Loucy (cell line): ENCODE measurements at regions not wholly inside any gene's neighbourhood (a gene's known extent, or its start where the extent isn't known, plus 50 kb on each side); places are given as distances from the start of the nearest gene placed in this dataset.

Experiments
- H2AFZ ChIP-seq: fragments of 200-600 bp; sonication (generic); 2 replicates; pipeline ENCODE4 v1.6.0; 2016; ENCODE audit warnings: antibody characterized with exemption, mild to moderate bottlenecking, low read length, moderate library complexity
- H3F3A ChIP-seq: fragments of 200-600 bp; 2 replicates; pipeline ENCODE4 v1.6.0; 2016; ENCODE audit warnings: antibody characterized with exemption, low read depth, mild to moderate bottlenecking
- H3K27me3 ChIP-seq: fragments of 200-600 bp; sonication (generic); 2 replicates; pipeline ENCODE4 v1.6.1; 2014; ENCODE audit warnings: low read length, mild to moderate bottlenecking; ENCODE audit not compliant: insufficient read depth, poor library complexity, severe bottlenecking
- H3K36me3 ChIP-seq: fragments of 200-600 bp; sonication (generic); 2 replicates; pipeline ENCODE4 v1.6.1; 2016; ENCODE audit warnings: low read length; ENCODE audit not compliant: insufficient read depth
- H3K4me1 ChIP-seq: fragments of 200-600 bp; sonication (generic); 2 replicates; pipeline ENCODE4 v1.5.1; 2014; ENCODE audit warnings: low read length, mild to moderate bottlenecking; ENCODE audit not compliant: insufficient read depth, poor library complexity, severe bottlenecking
- H3K4me2 ChIP-seq: fragments of 200-600 bp; sonication (generic); 2 replicates; pipeline ENCODE4 v1.6.0; 2014; ENCODE audit warnings: antibody characterized with exemption, low read length, low read depth, mild to moderate bottlenecking; ENCODE audit not compliant: poor library complexity, severe bottlenecking
- H3K4me3 ChIP-seq: fragments of 200-600 bp; sonication (generic); 2 replicates; pipeline ENCODE4 v1.5.1; 2014; ENCODE audit warnings: low read length, mild to moderate bottlenecking, mixed read lengths; ENCODE audit not compliant: poor library complexity, severe bottlenecking
- H3K79me2 ChIP-seq: fragments of 200-600 bp; sonication (generic); 2 replicates; pipeline ENCODE4 v1.6.1; 2014; ENCODE audit warnings: low read length; ENCODE audit not compliant: insufficient read depth
- H3K9ac ChIP-seq: fragments of 200-600 bp; sonication (generic); 2 replicates; pipeline ENCODE4 v1.6.0; 2014; ENCODE audit warnings: mild to moderate bottlenecking, low read depth, low read length, moderate library complexity; ENCODE audit not compliant: poor library complexity, severe bottlenecking
- H3K9me2 ChIP-seq: fragments of 200-600 bp; sonication (generic); replicated peaks from 2 replicates; pipeline ENCODE4 v1.6.1; 2016; ENCODE audit warnings: low read depth, low read length, mixed read lengths
- H3K9me3 ChIP-seq: fragments of 200-600 bp; sonication (generic); 2 replicates; pipeline ENCODE4 v1.6.1; 2014; ENCODE audit warnings: mild to moderate bottlenecking, antibody characterized with exemption, low read length, low read depth; ENCODE audit not compliant: insufficient read depth
- H4K20me1 ChIP-seq: fragments of 200-600 bp; sonication (generic); 2 replicates; pipeline ENCODE4 v1.6.0; 2014; ENCODE audit warnings: antibody characterized with exemption, low read length, mild to moderate bottlenecking; ENCODE audit not compliant: insufficient read depth, poor library complexity, severe bottlenecking
- CTCF ChIP-seq: fragments of 200-600 bp; sonication (generic); conservative IDR thresholded peaks from 2 replicates; pipeline ENCODE4 v1.5.1; 2014; ENCODE audit warnings: mild to moderate bottlenecking, antibody characterized with exemption, low read length
- EZH2phosphoT487 ChIP-seq: fragments of 200-600 bp; IDR thresholded peaks from 2 replicates; pipeline ENCODE4 v1.6.1; 2018; ENCODE audit warnings: antibody characterized with exemption, mild to moderate bottlenecking, moderate library complexity, borderline replicate concordance

GRCh38 chr6:65814071-65814470, 107.0 kb upstream of the EYS start:
- H3K4me1 ChIP-seq, result no peaks in the 10 kb centered on the region
- no peaks in the 10 kb centered on the region for H3K79me2 ChIP-seq
- no peaks in the 10 kb centered on the region for H3K27me3 ChIP-seq
- H3K9ac ChIP-seq, result no peak overlapping the region
- peaks cover 3% of the 10 kb centered on the region for H4K20me1 ChIP-seq
- no peak overlapping the region for H2AFZ ChIP-seq
- TF ChIP-seq EZH2phosphoT487 (no peak), CTCF (no peak)
- no peaks in the 10 kb centered on the region for H3K36me3 ChIP-seq
- H3F3A ChIP-seq, result no peaks in the 10 kb centered on the region
- no peaks in the 10 kb centered on the region for H3K9me2 ChIP-seq
- H3K9me3 ChIP-seq, result no peaks in the 10 kb centered on the region
- H3K4me2 ChIP-seq, result no peak overlapping the region
- H3K4me3 ChIP-seq, result no peak overlapping the region

DNA sequence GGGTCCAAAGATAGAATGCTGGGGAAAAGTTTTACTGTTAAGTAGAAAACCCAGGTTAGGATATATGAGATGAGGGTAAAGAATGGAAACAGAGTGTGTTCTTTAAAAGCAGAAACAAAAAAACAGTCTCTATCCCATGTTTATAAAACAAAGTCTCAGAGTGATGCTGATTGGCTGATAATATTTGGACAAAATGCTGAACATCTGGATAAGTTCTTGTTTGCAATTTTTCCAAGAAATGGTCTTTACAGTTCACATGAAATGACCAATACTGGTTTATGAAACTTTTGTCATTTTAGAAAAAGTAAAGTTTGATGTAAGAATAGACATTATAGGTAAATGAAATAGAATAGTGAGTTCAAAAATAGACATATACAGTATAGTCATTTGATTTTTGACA, 96.2 kb upstream of the EYS start:
- Histone ChIP-seq H3K79me2 (no peaks in the 10 kb centered on the region), H3K27me3 (no peaks in the 10 kb centered on the region), H3K9ac (no peak overlapping the region), H3K36me3 (no peaks in the 10 kb centered on the region), H3K9me3 (no peaks in the 10 kb centered on the region), H3K9me2 (no peaks in the 10 kb centered on the region), H3K4me1 (no peaks in the 10 kb centered on the region), H2AFZ (no peak overlapping the region), H3K4me2 (no peak overlapping the region), H3F3A (no peaks in the 10 kb centered on the region), H3K4me3 (no peak overlapping the region), H4K20me1 (no peaks in the 10 kb centered on the region)
- no peak for TF ChIP-seq CTCF
- TF ChIP-seq EZH2phosphoT487, result no peak

- Histone ChIP-seq H3K27me3 (no peaks in the 10 kb centered on the region), H2AFZ (no peak overlapping the region), H3K4me2 (no peak overlapping the region), H3K4me1 (no peaks in the 10 kb centered on the region), H4K20me1 (no peaks in the 10 kb centered on the region), H3K36me3 (no peaks in the 10 kb centered on the region), H3K9me3 (no peaks in the 10 kb centered on the region), H3K9me2 (no peaks in the 10 kb centered on the region), H3F3A (no peaks in the 10 kb centered on the region), H3K4me3 (no peak overlapping the region), H3K9ac (no peak overlapping the region), H3K79me2 (no peaks in the 10 kb centered on the region)
- TF ChIP-seq EZH2phosphoT487, result no peak
- no peak for TF ChIP-seq CTCF
These were observed 92.4 kb upstream of the EYS start for GRCh38 chr6:65799389-65799788.
